WERI-Rb-1 (cell line): ENCODE measurements at regions not wholly inside any gene's neighbourhood (a gene's known extent, or its start where the extent isn't known, plus 50 kb on each side); places are given as distances from the start of the nearest gene placed in this dataset.

ENCODE experiments used
- DNase-seq: peaks from one replicate; pipeline ENCODE4 v3.0.0-alpha.2; 2020
- H3K27ac ChIP-seq: fragments of 250-450 bp; sonication (Bioruptor Pico); 2 replicates; pipeline ENCODE4 v1.5.1; 2020; ENCODE audit warnings: mild to moderate bottlenecking, moderate library complexity
- H3K27me3 ChIP-seq: fragments of 250-450 bp; sonication (Bioruptor Pico); 2 replicates; pipeline ENCODE4 v1.5.1; 2021; ENCODE audit warnings: mild to moderate bottlenecking, low read depth, moderate library complexity; ENCODE audit not compliant: insufficient read depth, severe bottlenecking
- H3K36me3 ChIP-seq: fragments of 250-450 bp; sonication (Bioruptor Pico); 2 replicates; pipeline ENCODE4 v1.5.1; 2020; ENCODE audit warnings: mild to moderate bottlenecking, moderate library complexity
- H3K4me3 ChIP-seq: 2 replicates; pipeline ENCODE4 v1.5.1; 2011; ENCODE audit warnings: low read depth, mild to moderate bottlenecking, control low read depth, low read length
- H3K9me3 ChIP-seq: fragments of 250-450 bp; sonication (Bioruptor Pico); 2 replicates; pipeline ENCODE4 v1.5.1; 2021; ENCODE audit warnings: mild to moderate bottlenecking, moderate library complexity; ENCODE audit not compliant: severe bottlenecking
- TF ChIP-seq, protein P1 (sequence below): IDR thresholded peaks from 2 replicates; pipeline ENCODE4 v1.5.1; 2011; ENCODE audit warnings: low read depth, mild to moderate bottlenecking, control low read depth, inconsistent platforms, low read length

DNA sequence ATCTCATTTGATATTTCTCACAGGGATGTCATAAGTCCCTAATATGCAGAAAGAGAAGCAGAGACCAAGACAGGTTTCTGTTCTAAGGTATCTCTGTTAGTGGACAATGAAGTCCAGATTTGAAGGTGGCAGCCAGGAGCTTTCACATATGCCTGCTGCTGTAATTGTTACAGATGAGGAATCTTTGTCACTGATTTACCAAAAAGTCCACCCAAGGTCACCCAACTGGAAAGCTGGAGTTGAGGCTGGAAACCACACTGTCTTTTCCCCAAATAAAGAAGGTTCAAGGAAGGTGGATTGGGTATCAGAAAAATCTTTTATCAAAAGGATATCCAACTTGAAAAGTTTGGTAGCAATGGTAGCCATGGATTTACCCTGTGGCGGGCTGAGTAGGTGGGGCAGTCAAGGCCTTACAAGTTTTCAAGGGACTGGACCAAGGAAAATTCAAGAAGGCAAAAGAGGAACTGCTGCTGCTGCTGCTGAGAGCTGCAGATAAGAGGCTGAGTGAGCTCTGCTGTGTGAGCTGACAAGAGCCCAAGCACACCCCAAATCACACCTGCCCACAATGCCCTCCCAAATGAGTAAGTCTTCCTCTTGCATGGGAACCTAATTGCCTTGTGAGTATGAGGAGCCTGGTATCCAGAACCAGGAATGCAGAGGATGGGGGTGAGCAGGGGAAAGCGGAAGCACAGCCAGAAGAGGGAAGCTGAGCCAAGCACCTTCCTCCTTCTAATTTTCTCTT, 241.2 kb downstream of the ANAPC1 start:
- no peak overlapping the region for H3K4me3 ChIP-seq
- H3K27ac ChIP-seq = no peak overlapping the region
- H3K9me3 ChIP-seq = no peaks in the 10 kb centered on the region
- H3K27me3 ChIP-seq = peaks cover 59% of the 10 kb centered on the region
- no peak for DNase-seq
- TF ChIP-seq, protein P1, sequence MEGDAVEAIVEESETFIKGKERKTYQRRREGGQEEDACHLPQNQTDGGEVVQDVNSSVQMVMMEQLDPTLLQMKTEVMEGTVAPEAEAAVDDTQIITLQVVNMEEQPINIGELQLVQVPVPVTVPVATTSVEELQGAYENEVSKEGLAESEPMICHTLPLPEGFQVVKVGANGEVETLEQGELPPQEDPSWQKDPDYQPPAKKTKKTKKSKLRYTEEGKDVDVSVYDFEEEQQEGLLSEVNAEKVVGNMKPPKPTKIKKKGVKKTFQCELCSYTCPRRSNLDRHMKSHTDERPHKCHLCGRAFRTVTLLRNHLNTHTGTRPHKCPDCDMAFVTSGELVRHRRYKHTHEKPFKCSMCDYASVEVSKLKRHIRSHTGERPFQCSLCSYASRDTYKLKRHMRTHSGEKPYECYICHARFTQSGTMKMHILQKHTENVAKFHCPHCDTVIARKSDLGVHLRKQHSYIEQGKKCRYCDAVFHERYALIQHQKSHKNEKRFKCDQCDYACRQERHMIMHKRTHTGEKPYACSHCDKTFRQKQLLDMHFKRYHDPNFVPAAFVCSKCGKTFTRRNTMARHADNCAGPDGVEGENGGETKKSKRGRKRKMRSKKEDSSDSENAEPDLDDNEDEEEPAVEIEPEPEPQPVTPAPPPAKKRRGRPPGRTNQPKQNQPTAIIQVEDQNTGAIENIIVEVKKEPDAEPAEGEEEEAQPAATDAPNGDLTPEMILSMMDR = no peak
- H3K36me3 ChIP-seq = no peaks in the 10 kb centered on the region

DNA sequence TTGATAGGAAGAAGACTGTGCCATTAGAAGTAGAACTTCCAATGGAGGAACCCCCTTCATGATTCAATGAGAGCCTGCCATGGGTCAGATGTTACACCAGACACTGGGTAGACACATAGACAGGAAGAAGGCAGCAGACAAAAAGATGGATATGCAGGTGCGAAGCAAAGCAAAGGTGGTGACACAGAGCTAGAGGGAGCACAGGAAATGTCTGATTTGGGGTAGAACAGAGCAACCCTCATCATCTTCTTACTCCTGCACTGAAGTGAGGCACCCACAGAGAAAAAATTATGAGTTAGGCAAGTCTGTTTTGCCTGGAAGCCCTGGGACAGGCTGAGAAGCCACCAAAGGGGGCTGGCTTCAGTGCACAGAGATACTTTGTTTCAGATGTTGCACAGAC, 240.2 kb downstream of the ANAPC1 start:
- no peaks in the 10 kb centered on the region for H3K9me3 ChIP-seq
- peaks cover 59% of the 10 kb centered on the region for H3K27me3 ChIP-seq
- H3K4me3 ChIP-seq = no peak overlapping the region
- H3K36me3 ChIP-seq = no peaks in the 10 kb centered on the region
- DNase-seq = no peak
- TF ChIP-seq, protein P1 = no peak
- no peak overlapping the region for H3K27ac ChIP-seq

DNA sequence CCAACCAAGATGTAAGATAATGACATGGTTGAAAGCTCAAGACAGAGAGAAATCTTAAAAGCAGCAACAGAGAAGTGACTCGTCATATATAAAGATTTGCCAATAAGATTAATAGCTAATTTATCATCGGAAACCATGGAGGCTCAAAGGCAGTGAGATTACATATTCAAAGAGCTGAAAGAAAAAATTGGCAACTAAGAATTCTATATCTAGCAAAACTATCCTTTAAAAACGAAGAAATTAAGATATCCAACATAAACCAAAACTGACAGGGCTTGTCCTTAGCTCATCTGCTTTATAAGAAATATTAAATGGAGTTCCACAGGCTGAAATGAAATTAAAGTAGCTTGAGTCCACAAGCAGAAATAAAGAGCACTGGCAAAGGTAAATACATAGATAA, 236.6 kb downstream of the ANAPC1 start:
- H3K27me3 ChIP-seq = peaks cover 58% of the 10 kb centered on the region
- no peaks in the 10 kb centered on the region for H3K9me3 ChIP-seq
- TF ChIP-seq, protein P1 = no peak
- DNase-seq = no peak
- H3K27ac ChIP-seq = no peak overlapping the region
- H3K4me3 ChIP-seq = no peak overlapping the region
- H3K36me3 ChIP-seq = no peaks in the 10 kb centered on the region

DNA sequence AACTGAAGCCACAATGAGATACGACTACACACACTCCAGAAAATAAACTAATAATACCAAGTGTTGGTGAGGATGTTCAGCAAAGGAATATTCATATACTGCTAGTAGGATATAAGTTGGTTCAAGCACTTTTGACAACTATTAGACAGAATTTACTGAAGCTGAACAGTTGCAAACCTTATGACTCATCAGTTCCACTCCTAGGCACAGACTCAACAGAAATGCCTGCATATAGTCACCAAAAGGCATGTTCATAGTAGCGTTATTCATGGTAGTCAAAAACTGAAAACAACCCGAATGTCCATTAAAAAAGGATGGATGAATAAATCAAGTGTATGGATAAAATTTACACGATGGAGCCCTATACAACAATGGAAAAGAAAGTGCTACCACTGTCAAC, 232.0 kb downstream of the ANAPC1 start:
- Histone ChIP-seq H3K4me3 (no peak overlapping the region), H3K27me3 (peaks cover 64% of the 10 kb centered on the region), H3K9me3 (no peaks in the 10 kb centered on the region), H3K36me3 (no peaks in the 10 kb centered on the region), H3K27ac (no peak overlapping the region)
- no peak for DNase-seq
- TF ChIP-seq, protein P1 = no peak

DNA sequence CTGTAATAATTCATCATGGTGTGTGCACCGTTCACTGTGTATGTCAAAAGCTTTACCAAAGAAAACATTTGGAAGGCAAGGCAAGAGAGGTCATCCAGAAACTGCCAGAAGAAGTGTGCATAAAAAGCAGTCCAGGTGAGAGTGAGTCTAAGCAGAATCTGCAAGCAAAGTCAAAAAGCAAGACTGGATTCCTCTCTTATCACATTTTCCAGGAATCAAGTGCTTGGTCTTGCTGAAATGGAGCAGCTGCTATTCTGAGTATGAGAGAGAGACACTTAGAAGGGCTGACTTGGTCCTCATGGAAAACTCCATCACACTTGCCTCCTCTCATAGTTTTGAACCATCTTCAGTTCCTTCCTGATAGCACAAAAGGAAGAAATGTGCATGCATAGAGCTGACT, 231.3 kb downstream of the ANAPC1 start:
- Histone ChIP-seq H3K27ac (no peak overlapping the region), H3K4me3 (no peak overlapping the region), H3K27me3 (peaks cover 66% of the 10 kb centered on the region), H3K36me3 (no peaks in the 10 kb centered on the region), H3K9me3 (no peaks in the 10 kb centered on the region)
- TF ChIP-seq, protein P1 = no peak
- DNase-seq = no peak

DNA sequence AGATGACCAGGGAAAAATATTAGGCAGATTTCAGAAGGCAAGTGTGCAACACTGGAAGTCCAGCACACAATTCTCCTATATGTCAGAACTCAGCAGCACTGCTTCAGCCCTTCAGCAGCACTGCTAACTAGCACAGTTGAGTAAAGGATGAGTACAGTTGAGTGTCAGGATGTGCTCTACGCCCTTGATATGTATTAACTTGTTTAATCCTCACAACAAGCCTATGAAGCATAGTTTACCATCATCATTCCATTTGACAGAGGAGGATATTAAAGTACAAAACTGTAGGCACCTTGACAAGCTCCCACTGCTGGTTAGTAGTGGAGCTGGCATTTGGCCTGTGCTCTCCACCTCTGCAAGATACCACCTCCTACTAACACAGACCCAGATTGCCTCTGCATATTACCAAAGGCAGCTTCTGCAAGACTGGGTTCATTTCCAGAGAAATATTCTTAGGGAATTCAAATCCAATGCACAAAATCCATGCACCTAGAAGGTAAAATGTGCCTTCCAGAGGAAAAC, 230.8 kb downstream of the ANAPC1 start:
- Histone ChIP-seq H3K36me3 (no peaks in the 10 kb centered on the region), H3K4me3 (no peak overlapping the region), H3K9me3 (no peaks in the 10 kb centered on the region), H3K27ac (no peak overlapping the region), H3K27me3 (peaks cover 71% of the 10 kb centered on the region)
- TF ChIP-seq, protein P1 = no peak
- no peak for DNase-seq
